Lung microvascular endothelial cell (primary cell): ENCODE measurements at regions not wholly inside any gene's neighbourhood (a gene's known extent, or its start where the extent isn't known, plus 50 kb on each side); places are given as distances from the start of the nearest gene placed in this dataset.
A peak's percentile ranks its signal among the peaks of the same experiment; 100 is the strongest.
"Not testable (repeated sequence)": the region's sequence is repeated elsewhere in the genome, so short reads cannot be mapped to it uniquely, and the experiment has no call there.

Experiments
- DNase-seq, 2 donors: peaks; one replicate each; pipeline versions ENCODE4 v3.0.0 to v3.0.0-alpha.2; 2010; ENCODE audit warnings: low read depth in 2 of 2

DNA sequence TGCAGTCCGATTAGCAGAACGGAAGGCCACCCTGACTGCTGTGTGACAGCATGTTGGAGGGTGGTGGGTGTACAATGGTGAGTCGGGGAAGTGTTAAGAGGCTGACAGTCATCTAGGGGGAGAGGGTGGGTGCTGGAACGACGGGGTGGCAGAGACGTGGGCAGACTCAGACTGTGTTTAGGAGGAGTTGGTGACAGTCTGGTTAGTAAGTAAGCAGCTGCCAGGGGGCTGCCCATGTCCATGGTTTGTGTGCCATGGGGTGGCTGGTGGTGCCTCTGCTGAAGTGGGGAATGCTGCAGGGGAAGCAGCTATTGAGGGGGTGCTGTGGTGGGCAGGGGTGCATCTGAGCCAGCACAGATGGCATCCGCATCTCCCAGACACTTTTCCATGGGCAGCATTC, 51.3 kb upstream of the BOD1 start:
- no peak for DNase-seq

DNA sequence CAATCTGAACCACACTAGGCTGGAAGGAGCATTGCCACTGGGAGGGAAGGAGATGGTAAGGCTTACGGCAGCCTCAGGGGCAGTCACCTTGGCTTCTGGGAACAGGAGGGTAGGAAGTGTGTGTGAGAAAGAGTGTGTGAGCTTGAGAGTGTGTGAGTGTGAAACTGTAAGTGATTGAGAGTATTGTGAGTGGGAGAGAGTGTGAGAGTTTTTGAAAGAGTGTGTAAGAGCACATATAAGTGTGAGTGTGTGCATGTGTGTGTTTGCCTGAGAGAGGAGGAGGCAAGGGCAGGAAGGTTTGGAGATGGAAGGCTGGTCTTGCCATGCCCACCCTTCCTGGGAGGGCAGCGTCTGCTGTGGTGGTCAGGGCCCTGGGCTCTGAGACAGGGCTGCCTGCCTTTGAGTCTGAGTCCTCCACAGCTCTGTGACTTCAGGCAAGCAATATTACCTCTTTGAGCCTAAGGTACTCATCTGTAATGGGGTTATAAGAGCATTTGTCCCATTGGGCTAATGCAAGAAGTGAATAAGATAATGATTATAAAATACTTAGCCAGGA, 51.9 kb upstream of the BOD1 start:
- no peak for DNase-seq

DNA sequence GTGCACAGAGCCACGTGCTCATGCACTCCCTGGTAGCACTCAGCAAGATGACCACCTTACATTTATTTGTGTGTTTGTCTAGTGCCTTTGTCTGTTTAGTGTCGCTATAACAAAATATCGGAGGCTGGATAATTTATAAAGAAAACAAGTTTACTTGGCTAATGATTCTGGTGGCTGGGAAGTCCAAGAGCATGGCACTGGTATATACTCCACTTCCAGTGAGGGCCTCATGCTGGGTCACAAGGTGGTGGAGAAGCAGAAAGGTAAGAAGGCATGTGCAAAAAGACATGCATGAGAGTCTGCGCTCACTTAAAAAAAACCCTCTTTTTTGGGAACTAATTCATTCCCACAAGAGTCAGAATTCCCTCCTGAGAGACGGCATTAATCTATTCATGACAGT, 52.5 kb upstream of the BOD1 start:
- DNase-seq = no peak

DNA sequence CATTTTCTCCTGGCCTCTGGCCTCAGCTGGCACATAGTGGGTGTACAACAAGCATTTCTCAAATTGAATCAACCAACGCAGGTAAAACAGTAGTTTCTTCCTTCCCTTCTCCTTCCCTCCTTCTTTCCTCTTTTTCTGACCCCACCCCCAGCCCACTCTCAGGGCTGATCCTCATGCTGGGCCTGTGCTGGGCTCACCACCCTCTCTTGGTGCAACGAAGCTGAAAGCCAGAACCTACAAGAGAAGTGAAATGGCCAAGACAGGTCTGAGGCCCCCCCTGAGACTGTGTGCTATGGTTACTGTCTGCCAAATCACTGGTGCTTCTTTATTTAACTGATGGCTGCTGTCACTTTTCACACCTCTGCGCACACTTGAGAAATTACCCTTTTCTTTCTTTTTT, 53.0 kb upstream of the BOD1 start:
- no peak for DNase-seq

DNA sequence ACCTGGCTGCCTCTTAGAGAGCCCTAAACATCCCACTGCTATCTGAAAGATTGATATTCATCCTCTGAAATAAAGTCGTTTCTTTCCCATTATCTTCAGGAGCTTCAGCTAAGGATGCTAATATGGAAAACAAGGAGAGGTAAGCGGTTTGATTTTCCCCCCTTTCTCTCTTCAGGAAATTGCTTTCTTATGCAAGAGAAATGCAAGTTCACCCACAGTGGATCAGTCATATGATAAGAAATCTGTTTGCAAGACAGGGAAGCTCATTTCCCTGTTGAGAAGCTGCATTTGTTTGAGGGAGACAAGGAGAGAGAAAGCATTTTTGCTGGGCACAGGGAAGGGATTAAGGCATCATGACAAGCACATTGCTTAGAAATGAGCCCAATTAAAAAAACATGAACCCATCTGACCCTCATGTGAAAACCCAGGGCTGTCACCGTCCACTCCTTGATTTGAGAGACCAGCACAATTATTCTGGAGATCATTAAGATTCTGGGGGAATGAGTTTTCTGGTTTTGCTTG, 53.7 kb upstream of the BOD1 start:
- no peak for DNase-seq

DNA sequence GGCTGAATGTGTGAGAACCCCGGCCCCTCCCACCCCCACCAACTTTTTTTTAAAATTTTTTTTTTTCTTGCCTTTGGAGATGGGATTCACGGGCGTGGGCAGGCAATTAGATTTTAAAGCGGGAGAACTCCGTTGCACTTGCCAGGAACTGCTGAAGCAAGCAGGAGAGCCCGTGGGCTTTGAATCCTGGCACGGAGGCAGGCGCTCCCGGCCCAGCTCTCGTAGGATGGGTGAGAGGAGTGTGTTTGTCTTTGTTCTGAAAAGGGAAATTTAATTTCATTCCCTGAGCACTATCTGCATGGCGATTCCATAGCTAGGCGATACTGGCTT, 54.3 kb upstream of the BOD1 start:
- DNase-seq = no peak

DNA sequence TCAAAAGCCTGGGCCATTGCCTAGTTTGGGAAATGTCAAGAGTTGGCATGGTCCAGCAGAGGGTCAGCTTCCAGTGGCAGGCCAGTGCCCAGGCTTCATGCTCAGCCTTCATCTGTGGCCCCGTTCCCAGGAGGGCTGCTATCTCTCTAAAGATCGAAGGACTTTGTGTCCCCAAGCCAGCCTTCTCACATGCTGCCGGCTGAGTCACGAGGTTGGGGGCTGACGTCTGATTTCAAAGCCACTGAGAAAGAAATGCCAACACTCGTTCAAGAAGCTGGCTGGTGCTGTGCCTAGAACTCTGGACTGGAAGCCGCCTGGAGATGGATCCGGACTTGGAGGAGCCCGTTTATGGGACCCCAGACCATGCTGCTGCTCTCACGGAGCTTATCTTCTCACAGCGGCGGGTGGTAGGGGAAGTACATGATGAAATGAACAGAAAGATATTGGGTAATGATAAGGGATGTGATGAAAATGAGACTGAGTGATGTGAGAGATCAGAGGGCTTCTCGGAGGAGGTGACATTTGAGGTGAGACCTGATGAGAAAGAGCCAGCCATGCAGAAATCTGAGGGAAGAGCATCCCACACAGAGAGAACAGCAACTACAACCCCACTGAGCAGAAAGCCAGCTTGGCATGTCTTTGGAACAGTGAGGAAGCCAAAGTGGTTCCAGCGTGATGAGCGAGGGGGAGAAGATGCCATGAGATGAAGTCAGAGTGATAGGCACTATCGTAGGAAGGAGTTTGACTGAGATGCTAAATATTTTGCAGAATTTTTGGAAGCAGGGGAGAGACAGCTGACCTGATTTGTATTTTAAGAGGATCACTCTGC, 54.9 kb upstream of the BOD1 start:
- DNase-seq = no peak

DNA sequence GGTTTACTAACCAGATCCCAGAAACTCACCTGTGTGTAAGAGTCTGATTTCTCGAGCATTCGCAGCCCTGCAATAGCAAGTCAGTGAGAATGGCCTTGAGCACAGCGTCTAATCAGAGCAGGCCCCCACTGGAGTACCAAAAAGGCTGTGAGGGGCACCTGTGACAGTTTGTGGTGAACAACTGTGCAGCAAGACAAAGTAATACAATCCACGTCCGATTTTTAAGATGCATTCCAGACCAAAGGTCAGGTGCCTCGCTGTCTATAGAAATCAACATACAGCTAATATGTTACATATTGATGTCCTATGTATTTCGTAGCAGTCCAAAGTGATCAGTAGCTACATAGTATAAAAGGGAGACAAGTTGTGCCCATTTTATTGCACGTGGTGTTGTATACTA, 55.7 kb upstream of the BOD1 start:
- DNase-seq = no peak

DNA sequence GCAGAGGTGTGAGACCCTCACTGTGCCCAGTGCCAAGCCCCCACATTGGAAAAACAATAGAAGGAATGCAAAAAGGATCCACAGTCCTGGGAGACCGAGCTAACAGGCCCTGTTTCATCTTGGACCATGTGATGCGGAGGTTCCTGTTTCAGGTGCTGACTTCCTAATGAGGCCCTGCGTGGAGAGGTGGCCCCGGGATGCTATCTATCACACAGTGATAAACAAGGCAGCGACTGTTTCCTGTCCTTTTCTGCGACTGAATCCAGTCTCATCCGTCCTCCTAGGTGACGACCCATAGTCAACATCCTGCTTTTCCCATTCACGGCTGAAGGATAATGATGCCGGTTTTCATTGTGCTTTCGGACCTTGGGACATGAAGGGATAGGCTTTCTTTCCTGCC, 56.4 kb upstream of the BOD1 start:
- no peak for DNase-seq

DNA sequence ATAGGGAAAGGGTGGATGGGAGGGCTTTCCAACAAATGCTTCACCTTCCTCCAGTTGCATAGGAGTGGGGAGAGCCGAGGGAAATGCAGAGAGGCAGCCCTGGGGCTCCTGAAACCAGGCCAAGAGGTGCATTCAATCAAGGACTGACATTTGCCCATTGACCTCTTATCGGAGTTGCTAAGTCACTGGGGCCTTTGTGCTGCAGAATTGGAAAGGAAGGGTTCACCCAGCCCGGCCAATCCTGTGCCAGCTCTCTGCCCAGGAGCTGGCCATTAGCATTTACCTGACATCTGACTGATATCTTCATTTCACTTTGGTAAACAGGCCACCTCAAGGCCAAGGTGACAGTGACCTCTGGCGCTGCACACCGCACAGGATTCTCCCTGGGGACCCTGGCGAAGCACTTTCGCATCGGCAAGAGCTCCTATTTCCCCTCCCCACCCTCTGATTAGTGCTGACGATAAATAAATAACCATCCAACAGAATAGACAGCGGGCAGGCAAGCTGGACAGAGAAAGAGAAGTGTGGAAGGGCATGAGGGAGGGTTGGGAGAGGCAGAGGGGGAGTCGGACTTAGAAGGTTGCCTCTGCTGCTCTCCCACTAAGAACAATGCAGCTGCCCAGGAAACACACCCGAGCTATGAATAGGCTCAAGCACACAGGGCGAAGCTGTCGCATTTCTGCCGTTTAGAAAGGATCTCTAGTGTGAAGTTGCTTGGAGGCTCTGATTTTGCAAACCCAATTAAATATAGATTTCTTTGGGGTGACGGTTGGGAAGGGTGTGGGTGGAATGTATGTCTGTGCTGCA, 57.0 kb upstream of the BOD1 start:
- DNase-seq = no peak

DNA sequence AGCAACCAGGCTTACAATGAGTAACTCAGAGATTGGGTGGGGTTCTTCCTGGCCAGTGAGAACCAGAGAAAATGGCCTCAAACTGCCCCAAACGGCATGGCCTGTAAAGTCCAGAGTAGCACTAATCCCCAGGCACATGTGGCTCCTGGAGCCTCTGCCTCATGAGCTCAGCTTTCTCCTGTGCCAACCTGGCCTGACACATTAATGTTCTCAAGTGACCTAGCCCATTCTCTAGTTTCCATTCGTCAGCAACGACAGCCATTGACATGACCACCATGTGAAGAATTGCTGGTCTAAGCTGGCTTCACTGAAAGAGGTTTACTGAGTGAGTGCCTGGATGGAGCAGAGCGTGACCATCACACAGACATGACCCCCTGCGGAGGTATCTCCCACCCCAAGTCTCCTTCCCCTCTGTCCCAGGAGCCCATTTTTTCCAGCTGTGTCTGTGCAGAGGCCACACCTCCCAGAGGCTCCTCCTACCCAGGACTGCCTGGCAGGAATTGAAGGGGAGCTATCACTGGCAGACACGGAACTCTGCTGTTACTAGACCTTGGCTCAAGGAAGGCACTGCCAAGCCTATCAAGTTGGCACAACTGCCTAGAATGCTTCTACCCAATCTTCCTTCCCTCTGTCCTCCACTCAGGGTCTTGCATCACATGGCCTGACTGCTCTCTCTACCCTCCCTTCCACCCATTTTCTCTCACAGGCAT, 59.0 kb upstream of the BOD1 start:
- DNase-seq = no peak

DNA sequence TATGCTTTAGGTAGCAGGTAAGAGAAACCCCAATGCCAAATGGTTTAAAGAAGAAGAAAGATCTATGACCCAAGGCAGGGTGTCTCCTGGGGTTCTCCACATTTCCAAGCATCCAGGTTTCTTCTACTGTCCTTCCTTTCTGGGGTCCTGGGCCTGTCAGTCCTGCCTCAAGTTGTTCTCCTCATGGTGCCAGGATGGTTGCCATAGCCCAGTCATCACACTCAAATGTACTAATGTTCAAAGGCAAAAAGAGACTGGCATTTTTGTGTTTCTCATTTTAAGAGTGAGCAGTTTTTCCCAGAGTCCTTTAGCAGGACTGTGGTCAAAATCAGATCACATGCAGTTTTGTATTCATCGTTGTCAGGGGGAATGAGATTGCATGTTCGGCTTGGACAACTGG, 59.9 kb upstream of the BOD1 start:
- no peak for DNase-seq

DNA sequence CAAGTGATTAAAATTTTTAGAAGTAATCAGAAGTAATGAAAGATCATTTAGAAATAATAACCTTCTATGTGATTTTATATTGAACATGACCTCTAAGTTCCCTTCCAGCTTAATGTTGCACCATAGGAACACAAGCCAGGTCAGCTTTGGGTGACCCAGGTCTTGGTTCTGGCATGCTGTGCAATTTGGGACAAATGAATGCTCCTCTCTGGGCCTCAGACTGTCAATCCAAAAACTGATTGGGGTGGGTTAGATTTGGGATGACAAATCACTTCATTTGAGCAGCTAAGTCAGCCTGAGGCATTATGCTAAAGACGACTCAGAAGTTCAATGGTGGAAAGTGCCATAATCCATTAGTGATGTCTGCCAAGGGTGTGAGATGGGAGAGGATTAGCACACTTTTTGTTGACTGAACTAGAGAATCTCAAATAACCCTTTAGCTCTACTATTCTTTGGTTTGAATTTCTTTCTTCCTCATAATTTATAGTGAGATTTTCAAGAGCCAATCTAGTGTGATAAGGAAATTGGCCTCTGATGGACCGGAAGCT, 60.7 kb upstream of the BOD1 start:
- no peak for DNase-seq

DNA sequence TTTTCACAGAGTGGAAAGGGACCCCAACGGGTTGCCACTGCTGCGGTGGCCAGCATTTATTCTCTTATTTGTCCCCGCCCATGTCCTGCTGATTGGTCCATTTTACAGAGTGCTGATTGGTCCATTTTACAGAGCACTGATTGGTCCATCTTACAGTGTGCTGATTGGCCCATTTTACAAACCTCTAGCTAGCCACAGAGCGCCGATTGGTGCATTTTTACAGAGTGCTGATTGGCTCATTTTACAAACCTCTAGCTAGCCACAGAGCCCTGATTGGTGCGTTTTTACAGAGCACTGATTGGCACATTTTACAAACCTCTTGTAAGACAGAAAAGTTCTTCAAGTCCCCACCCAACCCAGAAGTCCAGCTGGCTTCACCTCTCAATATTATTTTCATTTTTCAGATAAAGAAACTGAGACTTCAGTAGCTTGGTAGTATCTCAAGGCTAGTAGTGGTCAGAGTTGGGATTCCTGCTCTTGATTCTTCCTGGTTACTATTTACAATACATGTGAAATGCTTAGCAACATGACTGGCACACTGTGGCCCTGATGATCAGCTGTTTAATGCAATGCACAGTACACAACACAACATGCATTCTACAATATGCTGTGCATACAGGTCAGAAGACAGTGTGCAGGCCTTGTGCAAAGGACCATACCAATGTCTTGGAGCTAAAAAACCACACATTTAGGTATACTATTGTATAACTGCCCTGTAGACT, 63.6 kb upstream of the BOD1 start:
- no peak for DNase-seq

DNA sequence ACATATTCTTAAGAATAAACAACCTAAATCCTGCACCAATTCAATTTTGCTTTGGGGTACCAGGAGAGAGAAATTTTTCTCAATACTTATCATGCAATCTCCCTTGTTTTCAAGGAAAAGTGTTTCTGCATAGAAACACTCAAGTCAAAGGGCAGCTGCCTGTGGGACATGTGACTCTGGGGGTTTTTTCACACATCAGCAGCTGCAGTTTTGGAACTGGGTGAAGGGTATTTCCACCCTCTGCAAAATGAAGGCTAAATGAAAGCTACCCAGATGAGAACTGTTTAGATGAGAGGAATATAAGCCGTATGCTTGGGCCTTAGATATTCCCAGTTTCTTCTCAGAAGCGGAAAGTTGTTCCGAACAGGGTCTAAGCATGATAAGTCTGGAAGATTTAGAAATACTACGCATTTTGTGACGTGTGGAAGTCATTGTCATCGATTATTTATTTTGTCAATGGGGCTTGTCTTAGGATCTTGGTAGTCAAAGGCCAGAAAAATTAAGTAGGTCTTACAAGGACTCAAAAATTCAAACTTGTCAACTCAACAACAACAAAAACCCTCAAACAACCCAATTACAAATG, 64.3 kb upstream of the BOD1 start:
- no peak for DNase-seq

DNA sequence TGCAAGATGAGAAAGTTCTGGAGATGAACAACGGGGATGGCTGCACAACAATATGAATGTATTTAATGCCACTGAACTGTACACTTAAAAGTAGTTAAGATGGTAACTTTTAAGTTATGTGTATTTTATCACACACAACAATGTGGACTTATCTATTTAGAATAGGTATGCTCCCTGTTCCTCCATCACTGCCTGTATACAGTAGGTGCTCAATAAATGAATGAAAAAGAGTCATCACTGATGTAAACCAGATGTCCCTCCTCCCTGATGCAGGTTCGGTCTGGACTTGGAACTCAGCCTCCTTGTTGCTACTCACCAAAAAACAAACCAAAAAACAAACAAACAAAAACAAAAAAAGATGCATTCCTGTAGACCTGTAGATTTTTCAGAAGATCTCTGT, 65.9 kb upstream of the BOD1 start:
- no peak for DNase-seq

DNA sequence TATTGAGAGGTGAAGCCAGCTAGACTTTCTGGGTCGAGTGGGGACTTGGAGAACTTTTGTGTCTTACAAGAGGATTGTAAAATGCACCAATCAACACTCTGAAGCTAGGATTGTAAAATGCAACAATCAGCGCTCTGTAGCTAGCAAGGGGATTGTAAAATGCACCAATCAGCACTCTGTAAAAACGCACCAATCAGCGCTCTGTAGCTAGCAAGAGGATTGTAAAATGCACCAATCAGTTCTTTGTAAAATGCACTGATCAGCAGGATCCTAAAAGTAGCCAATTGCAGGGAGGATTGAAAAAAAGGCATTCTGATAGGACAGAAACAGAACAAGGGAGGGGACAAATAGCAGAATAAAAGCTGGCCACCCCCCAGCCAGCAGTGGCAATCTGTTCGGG, 68.1 kb upstream of the BOD1 start:
- not testable (repeated sequence) for DNase-seq

DNA sequence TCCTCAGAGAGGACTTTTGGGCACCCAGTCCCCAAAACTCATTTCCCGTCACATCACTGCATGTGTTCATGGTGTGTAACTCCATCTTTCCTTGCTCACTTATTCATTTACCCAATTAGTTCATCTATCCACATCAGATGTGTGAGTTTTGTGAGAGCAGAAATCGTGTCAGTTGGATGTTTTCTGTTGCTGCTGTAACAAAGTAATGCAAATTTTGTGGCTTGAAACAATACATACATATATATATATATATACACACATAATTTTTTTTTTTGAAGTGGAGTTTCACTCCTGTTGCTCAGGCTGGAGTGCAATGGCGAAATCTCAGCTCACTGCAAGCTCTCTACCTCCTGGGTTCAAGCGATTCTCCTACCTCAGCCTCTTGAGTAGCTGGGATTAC, 70.5 kb upstream of the BOD1 start:
- no peak for DNase-seq

DNA sequence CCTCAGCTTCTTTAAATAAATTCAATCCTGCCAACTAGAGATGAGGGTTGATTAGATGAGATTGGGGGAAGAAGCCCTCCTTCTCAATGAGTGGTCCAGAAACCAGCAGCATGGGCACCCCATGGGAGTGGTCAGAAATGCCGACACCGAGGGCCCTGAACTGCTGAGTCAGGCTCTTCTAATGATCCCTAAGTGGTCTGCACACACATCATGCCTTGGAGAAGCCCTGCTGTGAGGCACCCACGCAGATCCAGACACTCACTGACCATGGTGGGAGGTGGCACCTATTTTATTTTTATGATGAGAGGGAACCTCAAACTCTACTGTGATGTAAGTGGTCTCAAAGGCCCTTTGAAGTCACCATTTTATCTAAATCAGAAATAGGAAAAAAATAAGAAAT, 72.3 kb upstream of the BOD1 start:
- no peak for DNase-seq

DNA sequence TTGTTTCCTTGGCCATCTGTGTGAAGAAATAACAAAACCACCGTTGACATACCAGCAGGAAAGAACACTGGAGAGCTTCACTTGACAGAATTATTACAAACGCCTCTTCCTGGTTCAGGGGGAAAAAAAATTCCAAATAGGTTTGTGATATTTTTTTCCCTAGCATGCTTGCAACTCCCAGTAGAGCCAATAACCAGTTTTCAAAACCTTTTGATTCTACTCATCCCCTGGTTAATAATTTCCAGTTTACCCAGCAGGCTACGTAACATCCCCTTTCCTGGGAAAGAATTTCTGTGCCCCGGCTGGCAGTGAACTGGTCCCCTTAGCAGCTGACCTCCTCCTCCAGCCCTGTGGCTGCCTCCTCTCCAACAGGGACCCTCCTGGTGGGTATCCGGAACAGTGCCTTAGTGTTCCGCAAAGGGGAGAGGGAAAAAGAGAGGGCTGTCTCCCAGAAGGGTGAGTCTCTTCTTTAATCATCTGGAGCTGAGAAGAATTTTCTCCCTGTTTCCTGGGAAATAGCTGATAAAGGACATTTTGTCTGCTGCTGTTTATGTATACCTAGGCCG, 72.8 kb upstream of the BOD1 start:
- peak in 1 of 2 donors; percentile 80 for DNase-seq
